HG02870 (cell line): ENCODE measurements at regions not wholly inside any gene's neighbourhood (a gene's known extent, or its start where the extent isn't known, plus 50 kb on each side); places are given as distances from the start of the nearest gene placed in this dataset.

Source experiments
- ATAC-seq: cut with Tn5 transposase; IDR thresholded peaks from one replicate; pipeline ENCODE4 v1.9.1; 2021; ENCODE audit warnings: mild to moderate bottlenecking, moderate library complexity; ENCODE audit not compliant: unreplicated experiment

GRCh38 chr10:131743190-131744151 is 157.3 kb upstream of the PPP2R2D start:
- peak; percentile 76 for ATAC-seq

- ATAC-seq: no peak
These were observed 156.5 kb upstream of the PPP2R2D start for GRCh38 chr10:131744346-131744745.

- no peak for ATAC-seq
These were observed 155.2 kb upstream of the PPP2R2D start for GRCh38 chr10:131745591-131745990.

- ATAC-seq: no peak
These were observed 154.5 kb upstream of the PPP2R2D start for GRCh38 chr10:131746241-131746711.

- ATAC-seq: no peak
These were observed 154.0 kb upstream of the PPP2R2D start for GRCh38 chr10:131746785-131747184.

- ATAC-seq: no peak
These were observed 153.6 kb upstream of the PPP2R2D start for GRCh38 chr10:131747251-131747650.

- no peak for ATAC-seq
These were observed 153.0 kb upstream of the PPP2R2D start for GRCh38 chr10:131747791-131748190.

GRCh38 chr10:131748191-131748590 is 152.6 kb upstream of the PPP2R2D start:
- ATAC-seq: no peak

- ATAC-seq: no peak
These were observed 151.7 kb upstream of the PPP2R2D start for GRCh38 chr10:131748831-131749766.

- ATAC-seq: no peak
These were observed 151.1 kb upstream of the PPP2R2D start for GRCh38 chr10:131749767-131750142.

GRCh38 chr10:131750171-131750895 is 150.5 kb upstream of the PPP2R2D start:
- no peak for ATAC-seq

GRCh38 chr10:131750973-131751826 is 149.6 kb upstream of the PPP2R2D start:
- ATAC-seq: no peak

- ATAC-seq: no peak
These were observed 148.7 kb upstream of the PPP2R2D start for GRCh38 chr10:131751827-131752775.

GRCh38 chr10:131753336-131753735 is 147.5 kb upstream of the PPP2R2D start:
- no peak for ATAC-seq

GRCh38 chr10:131755200-131755599 is 145.6 kb upstream of the PPP2R2D start:
- no peak for ATAC-seq

GRCh38 chr10:131757285-131758058 is 143.3 kb upstream of the PPP2R2D start:
- ATAC-seq: no peak

GRCh38 chr10:131758062-131758938 is 142.5 kb upstream of the PPP2R2D start:
- ATAC-seq: no peak
